GM10266 (cell line): ENCODE measurements at regions not wholly inside any gene's neighbourhood (a gene's known extent, or its start where the extent isn't known, plus 50 kb on each side); places are given as distances from the start of the nearest gene placed in this dataset.

Experiments
- DNase-seq: peaks from one replicate; pipeline ENCODE4 v3.0.0; 2012; ENCODE audit errors: extremely low spot score
- TF ChIP-seq, protein P1 (sequence below): IDR thresholded peaks from 2 replicates; pipeline ENCODE4 v1.5.1; 2012; ENCODE audit warnings: mild to moderate bottlenecking, low read depth; ENCODE audit not compliant: control insufficient read depth, insufficient read depth; ENCODE audit errors: missing control alignments

- no peak for DNase-seq
- TF ChIP-seq, protein P1, sequence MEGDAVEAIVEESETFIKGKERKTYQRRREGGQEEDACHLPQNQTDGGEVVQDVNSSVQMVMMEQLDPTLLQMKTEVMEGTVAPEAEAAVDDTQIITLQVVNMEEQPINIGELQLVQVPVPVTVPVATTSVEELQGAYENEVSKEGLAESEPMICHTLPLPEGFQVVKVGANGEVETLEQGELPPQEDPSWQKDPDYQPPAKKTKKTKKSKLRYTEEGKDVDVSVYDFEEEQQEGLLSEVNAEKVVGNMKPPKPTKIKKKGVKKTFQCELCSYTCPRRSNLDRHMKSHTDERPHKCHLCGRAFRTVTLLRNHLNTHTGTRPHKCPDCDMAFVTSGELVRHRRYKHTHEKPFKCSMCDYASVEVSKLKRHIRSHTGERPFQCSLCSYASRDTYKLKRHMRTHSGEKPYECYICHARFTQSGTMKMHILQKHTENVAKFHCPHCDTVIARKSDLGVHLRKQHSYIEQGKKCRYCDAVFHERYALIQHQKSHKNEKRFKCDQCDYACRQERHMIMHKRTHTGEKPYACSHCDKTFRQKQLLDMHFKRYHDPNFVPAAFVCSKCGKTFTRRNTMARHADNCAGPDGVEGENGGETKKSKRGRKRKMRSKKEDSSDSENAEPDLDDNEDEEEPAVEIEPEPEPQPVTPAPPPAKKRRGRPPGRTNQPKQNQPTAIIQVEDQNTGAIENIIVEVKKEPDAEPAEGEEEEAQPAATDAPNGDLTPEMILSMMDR, result no peak
Measured at GRCh38 chr13:104450006-104450405, 1383.8 kb upstream of the SLC10A2 start.

DNA sequence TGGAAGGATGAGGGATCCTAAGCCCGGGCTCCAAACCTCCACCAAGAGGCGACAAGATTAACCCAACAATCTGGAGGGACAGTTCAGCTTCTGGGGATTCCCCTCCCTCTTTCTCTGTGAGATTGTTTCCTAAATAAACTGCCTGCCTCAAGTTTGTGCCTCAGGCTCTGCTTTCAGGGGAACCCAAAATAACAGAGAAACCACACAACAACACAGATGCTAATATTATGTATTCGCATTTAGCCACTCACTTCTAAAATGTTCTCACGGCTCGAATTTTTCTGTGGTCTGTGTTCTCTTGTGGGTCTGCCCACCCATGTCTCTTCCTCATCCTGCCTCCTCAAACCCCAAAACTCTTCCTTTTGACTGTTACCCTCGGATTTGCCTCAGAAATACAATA lies 1381.1 kb upstream of the SLC10A2 start:
- TF ChIP-seq, protein P1, result no peak
- no peak for DNase-seq

DNA sequence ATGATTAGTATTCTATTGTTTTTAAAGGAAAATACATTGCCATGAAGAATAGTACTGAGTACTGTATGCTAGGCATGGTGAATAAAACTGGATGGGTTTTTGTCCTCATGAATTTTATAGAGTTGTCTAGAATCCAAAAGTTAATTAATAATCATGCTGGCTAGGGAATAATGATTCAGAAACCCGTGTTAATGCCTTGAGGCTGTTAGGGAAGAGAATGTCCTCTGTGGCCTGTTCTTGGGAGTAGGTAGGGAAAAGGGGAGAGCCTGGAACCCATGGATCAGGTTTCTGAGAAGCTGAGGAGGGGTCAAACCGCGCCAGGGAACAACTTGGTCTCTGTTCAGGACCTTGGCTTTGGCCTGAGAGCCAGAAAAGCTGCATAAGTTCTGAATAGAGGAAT lies 1376.3 kb upstream of the SLC10A2 start:
- TF ChIP-seq, protein P1, result no peak
- no peak for DNase-seq

DNA sequence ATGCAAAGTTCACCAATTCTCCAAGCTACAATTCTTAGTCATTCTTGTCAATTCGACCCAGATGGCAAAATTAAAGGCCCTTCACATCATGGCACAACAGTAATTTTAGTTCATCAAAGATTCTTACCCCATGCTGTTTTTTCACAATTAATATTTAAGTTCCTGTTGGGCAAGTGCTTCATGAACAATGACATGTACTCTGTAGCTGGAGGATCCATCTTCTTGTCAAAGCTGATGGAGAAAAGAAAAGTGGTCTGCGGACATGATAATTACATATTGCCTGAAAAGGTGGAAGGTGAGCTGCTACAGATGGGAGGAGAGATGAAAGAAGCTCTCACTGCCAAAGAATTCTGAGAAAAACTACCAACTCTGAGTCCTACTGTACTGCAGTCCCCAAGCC lies 1370.3 kb upstream of the SLC10A2 start:
- no peak for DNase-seq
- TF ChIP-seq, protein P1, result no peak

DNA sequence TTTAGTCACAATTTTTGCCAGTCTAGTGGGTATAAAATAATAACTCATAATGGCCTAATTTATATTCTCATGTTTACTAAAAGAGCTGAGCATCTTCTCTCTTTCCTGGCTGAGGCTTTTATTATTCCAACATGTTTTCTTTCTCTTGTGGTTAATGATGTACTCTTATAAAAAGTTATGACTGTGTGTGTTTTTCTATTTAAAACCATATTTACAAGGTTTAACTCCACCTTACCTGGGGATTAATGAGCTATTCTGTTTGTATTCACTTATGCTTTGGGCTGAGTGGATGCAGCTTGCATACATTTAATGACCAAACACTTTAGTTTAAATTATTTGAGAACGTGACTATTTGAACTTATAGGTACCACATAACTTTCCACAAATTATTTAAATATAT lies 1365.7 kb upstream of the SLC10A2 start:
- DNase-seq, result no peak
- TF ChIP-seq, protein P1, result no peak

- DNase-seq, result no peak
- TF ChIP-seq, protein P1, result no peak
Measured at GRCh38 chr13:104426435-104426834, 1360.2 kb upstream of the SLC10A2 start.

DNA sequence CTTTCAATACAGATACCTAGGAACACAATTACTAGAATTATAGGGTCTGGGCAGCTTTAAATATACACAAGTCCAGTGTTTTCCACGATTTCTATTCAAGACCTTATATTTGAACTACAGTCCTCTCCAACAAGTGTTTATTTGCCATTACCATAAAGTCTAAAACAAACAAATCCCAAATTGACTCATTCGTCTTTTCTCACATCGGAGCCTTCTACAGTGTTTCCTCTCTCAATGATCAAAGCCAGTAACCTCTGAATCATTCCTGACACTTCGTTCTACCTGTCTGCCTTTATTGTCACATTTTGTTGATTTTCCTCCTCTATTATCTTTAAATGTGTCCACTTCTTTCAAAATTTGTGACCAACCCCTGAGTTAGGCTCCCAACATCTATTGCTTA lies 1356.5 kb upstream of the SLC10A2 start:
- no peak for DNase-seq
- TF ChIP-seq, protein P1, result no peak
